H1 (cell line): ENCODE measurements at regions not wholly inside any gene's neighbourhood (a gene's known extent, or its start where the extent isn't known, plus 50 kb on each side); places are given as distances from the start of the nearest gene placed in this dataset.

Experiments
- CTCF ChIA-PET: fragments of 300-600 bp; sonication (Branson Sonifier 250); formaldehyde crosslinking; loops from one replicate; lab custom pipeline; 2021; ENCODE audit not compliant: partially characterized antibody; lab: Charles Lee
- POLR2A ChIA-PET: fragments of 300-600 bp; sonication (Branson Sonifier 250); formaldehyde crosslinking; loops from one replicate; lab custom pipeline; 2021; ENCODE audit warnings: inconsistent platforms; ENCODE audit not compliant: partially characterized antibody; lab: Charles Lee
- DNase-seq, 2 experiments: peaks; one replicate each; pipeline versions ENCODE4 v3.0.0 to v3.0.0-alpha.2; 2010 to 2022; ENCODE audit warnings: low spot score in 2 of 2, low read depth in 1 of 2, mixed read lengths in 1 of 2
- FAIRE-seq: peaks from 2 replicates; lab custom pipeline; 2011; peaks lifted over from hg19 to GRCh38; lab: Jason Lieb, UNC
- H2AFZ ChIP-seq: 2 replicates; pipeline ENCODE4 v1.8.1; 2012; ENCODE audit warnings: low read length, inconsistent platforms
- H2AK5ac ChIP-seq: 2 replicates; pipeline ENCODE4 v1.6.1; 2013; ENCODE audit warnings: low read depth, low read length
- H2BK120ac ChIP-seq: replicated peaks from 2 replicates; pipeline ENCODE3; 2013; ENCODE audit warnings: low read depth, low read length, inconsistent platforms
- H2BK12ac ChIP-seq: 2 replicates; pipeline ENCODE4 v1.6.1; 2013; ENCODE audit warnings: low read depth, low read length
- H2BK15ac ChIP-seq: 2 replicates; pipeline ENCODE4 v1.6.1; 2013; ENCODE audit warnings: low read length
- H2BK20ac ChIP-seq: 2 replicates; pipeline ENCODE4 v1.6.1; 2013; ENCODE audit warnings: low read length
- H2BK5ac ChIP-seq: 2 replicates; pipeline ENCODE4 v1.6.1; 2013; ENCODE audit warnings: low read depth, low read length
- H3K14ac ChIP-seq: 2 replicates; pipeline ENCODE4 v1.6.1; 2013; ENCODE audit warnings: inconsistent platforms; ENCODE audit not compliant: insufficient read length
- H3K18ac ChIP-seq: 2 replicates; pipeline ENCODE4 v1.6.1; 2013; ENCODE audit warnings: low read length; ENCODE audit errors: extremely low read depth
- H3K23ac ChIP-seq: 2 replicates; pipeline ENCODE4 v1.6.1; 2013; ENCODE audit warnings: inconsistent platforms; ENCODE audit not compliant: insufficient read length
- H3K23me2 ChIP-seq: 2 replicates; pipeline ENCODE4 v1.6.1; 2013; ENCODE audit warnings: low read depth, low read length
- H3K27ac ChIP-seq: 2 replicates; pipeline ENCODE4 v1.6.1; 2011; ENCODE audit warnings: low read depth, low read length, inconsistent platforms
- H3K27me3 ChIP-seq, 4 experiments: replicated peaks in 1 of 4; 1 replicate in 1 of 4; 2 replicates in 3 of 4; pipeline versions ENCODE4 v1.6.1 to v1.8.1; 2011 to 2013; ENCODE audit warnings: low read length in 3 of 4, mild to moderate bottlenecking in 3 of 4, inconsistent platforms in 2 of 4, mixed read lengths in 2 of 4, moderate library complexity in 1 of 4; ENCODE audit not compliant: control insufficient read depth in 3 of 4, insufficient read depth in 3 of 4; ENCODE audit errors: extremely low read depth in 1 of 4
- H3K36me3 ChIP-seq, 4 experiments: 2 replicates each; pipeline versions ENCODE4 v1.6.1 to v1.8.1; 2011 to 2013; ENCODE audit warnings: mild to moderate bottlenecking in 4 of 4, low read length in 3 of 4, moderate library complexity in 2 of 4, control low read depth in 1 of 4, inconsistent platforms in 1 of 4; ENCODE audit not compliant: insufficient read depth in 4 of 4, control insufficient read depth in 2 of 4
- H3K4ac ChIP-seq: replicated peaks from 2 replicates; pipeline ENCODE3; 2013; ENCODE audit warnings: low read length, low read depth, mixed read lengths, inconsistent platforms; ENCODE audit not compliant: insufficient read length
- H3K4me1 ChIP-seq, 4 experiments: replicated peaks in 1 of 4; 1 replicate in 1 of 4; 2 replicates in 3 of 4; pipeline versions ENCODE4 v1.6.1 to v1.8.1; 2011 to 2013; ENCODE audit warnings: low read length in 3 of 4, inconsistent platforms in 2 of 4, mixed read lengths in 1 of 4; ENCODE audit not compliant: insufficient read depth in 4 of 4, control insufficient read depth in 3 of 4
- H3K4me2 ChIP-seq, 2 experiments: 2 replicates each; pipeline versions ENCODE4 v1.6.1 to v1.8.1; 2011 to 2013; ENCODE audit warnings: low read depth in 2 of 2, low read length in 2 of 2, control low read depth in 1 of 2, inconsistent platforms in 1 of 2, mild to moderate bottlenecking in 1 of 2; ENCODE audit not compliant: insufficient read depth in 1 of 2
- H3K4me3 ChIP-seq, 4 experiments: fragments of 200-600, 300-600 bp in 1 of 4; sonication (generic), shearing (Covaris generic), sonication (Bioruptor Twin) in 1 of 4; 2 replicates each; pipeline versions ENCODE4 v1.5.1 to v1.8.1; 2011 to 2016; ENCODE audit warnings: low read length in 4 of 4, low read depth in 3 of 4, control low read depth in 2 of 4, inconsistent platforms in 2 of 4, mild to moderate bottlenecking in 2 of 4, mixed read lengths in 1 of 4, moderate library complexity in 1 of 4; ENCODE audit not compliant: insufficient read depth in 2 of 4; ENCODE audit errors: extremely low read depth in 1 of 4
- H3K56ac ChIP-seq: replicated peaks from 2 replicates; pipeline ENCODE3; 2013; ENCODE audit warnings: low read depth, mild to moderate bottlenecking, mixed read lengths, low read length, inconsistent platforms; ENCODE audit not compliant: insufficient read length
- H3K79me1 ChIP-seq: 2 replicates; pipeline ENCODE4 v1.6.1; 2013; ENCODE audit warnings: low read depth, low read length, control low read depth
- H3K79me2 ChIP-seq, 2 experiments: 2 replicates each; pipeline versions ENCODE4 v1.6.1 to v1.8.1; 2012 to 2013; ENCODE audit warnings: low read length in 2 of 2, mild to moderate bottlenecking in 2 of 2, inconsistent platforms in 1 of 2; ENCODE audit not compliant: insufficient read depth in 2 of 2, control insufficient read depth in 1 of 2
- H3K9ac ChIP-seq, 4 experiments: replicated peaks in 1 of 4; 1 replicate in 1 of 4; 2 replicates in 3 of 4; pipeline versions ENCODE4 v1.6.1 to v1.8.1; 2011 to 2013; ENCODE audit warnings: low read depth in 3 of 4, low read length in 3 of 4, control low read depth in 2 of 4, mild to moderate bottlenecking in 2 of 4, moderate library complexity in 2 of 4, inconsistent platforms in 1 of 4; ENCODE audit errors: extremely low read depth in 1 of 4
- H3K9me3 ChIP-seq, 2 experiments: 2 replicates each; pipeline versions ENCODE4 v1.6.1 to v1.8.1; 2012 to 2013; ENCODE audit warnings: mild to moderate bottlenecking in 2 of 2, moderate library complexity in 2 of 2, control low read depth in 1 of 2, inconsistent platforms in 1 of 2, low read depth in 1 of 2, low read length in 1 of 2, mixed read lengths in 1 of 2; ENCODE audit not compliant: insufficient read depth in 2 of 2
- H4K20me1 ChIP-seq, 2 experiments: replicated peaks in 1 of 2; 2 replicates each; pipeline versions ENCODE3 to v1.8.1; 2011 to 2013; ENCODE audit warnings: inconsistent platforms in 2 of 2, low read length in 2 of 2, mild to moderate bottlenecking in 1 of 2; ENCODE audit not compliant: insufficient read depth in 2 of 2, control insufficient read depth in 1 of 2
- H4K5ac ChIP-seq: 2 replicates; pipeline ENCODE4 v1.6.1; 2013; ENCODE audit warnings: low read length, low read depth, mixed read lengths, inconsistent platforms; ENCODE audit not compliant: insufficient read length
- H4K8ac ChIP-seq: 2 replicates; pipeline ENCODE4 v1.8.0; 2013; ENCODE audit warnings: mild to moderate bottlenecking, moderate library complexity, low read length, inconsistent platforms; ENCODE audit not compliant: insufficient read depth; ENCODE audit errors: extremely low read depth
- H4K91ac ChIP-seq: replicated peaks from 2 replicates; pipeline ENCODE3; 2013; ENCODE audit warnings: low read length, mixed read lengths, inconsistent platforms; ENCODE audit not compliant: insufficient read length
- CTCF ChIP-seq, 3 experiments: IDR thresholded peaks; 1 replicate in 2 of 3; 2 replicates in 1 of 3; pipeline versions ENCODE4 v1.5.1 to v1.6.1; 2011; ENCODE audit warnings: low read length in 3 of 3, mild to moderate bottlenecking in 3 of 3, inconsistent platforms in 2 of 3, low read depth in 1 of 3, moderate library complexity in 1 of 3; ENCODE audit not compliant: insufficient read depth in 1 of 3; ENCODE audit errors: control extremely low read depth in 1 of 3
- E2F6 ChIP-seq: IDR thresholded peaks from 2 replicates; pipeline ENCODE4 v1.6.1; 2012; ENCODE audit warnings: inconsistent platforms
- POU5F1 ChIP-seq: IDR thresholded peaks from 2 replicates; pipeline ENCODE4 v1.6.1; 2011; ENCODE audit warnings: low read depth, mild to moderate bottlenecking, low read length, moderate library complexity
- TBP ChIP-seq: IDR thresholded peaks from 2 replicates; pipeline ENCODE4 v1.6.1; 2011; ENCODE audit warnings: low read depth, low read length, improper control_type of control experiment
- ZNF274 ChIP-seq: IDR thresholded peaks from 2 replicates; pipeline ENCODE4 v1.7.0; 2012; ENCODE audit warnings: low read length, borderline replicate concordance; ENCODE audit errors: extremely low read depth
- WGBS, 2 experiments: shearing (Covaris generic) in 1 of 2; methylation state at CpG; one replicate each; pipeline versions ENCODE4 v1.1.6 to v1.1.7; 2013 to 2015; ENCODE audit warnings: low lambda C conversion rate in 2 of 2, mixed read lengths in 2 of 2, inconsistent platforms in 1 of 2, low coverage in 1 of 2, missing lambda C conversion rate in 1 of 2; ENCODE audit not compliant: insufficient replicate concordance in 2 of 2, insufficient coverage in 1 of 2, insufficient read length in 1 of 2; ENCODE audit errors: extremely low coverage in 1 of 2, missing lambda C conversion rate in 1 of 2; 5-methylcytosine and 5-hydroxymethylcytosine counted together

GRCh38 chr1:37137601-37138000, 103.3 kb upstream of the GRIK3 start:
- H2BK12ac ChIP-seq, result no peak overlapping the region
- H3K79me2 ChIP-seq, result no peaks in the 10 kb centered on the region
- TF ChIP-seq ZNF274 (no peak), CTCF (IDR thresholded peaks at IDR 0.05; ENCODE audit: control extremely low read depth in 1 of 3, insufficient read depth in 1 of 3, low read depth in 1 of 3, low read length in 3 of 3) (no peak), TBP (no peak), POU5F1 (no peak), E2F6 (no peak)
- no peak overlapping the region for H3K56ac ChIP-seq
- H3K4me2 ChIP-seq, result no peak overlapping the region
- H2BK20ac ChIP-seq, result no peak overlapping the region
- H4K20me1 ChIP-seq, result no peaks in the 10 kb centered on the region
- no peak overlapping the region for H3K9ac ChIP-seq
- ChIA-PET POLR2A (no interaction called here), CTCF (interaction anchor here (1.2 to 1.7 kb wide), 3 partner anchors 43 to 186 kb away, joined by 3 to 4 read pairs (median 4); no protein-coding TSS in a partner anchor)
- FAIRE-seq (no peak), DNase-seq (no peak)
- H3K27ac ChIP-seq, result no peak overlapping the region
- H2AK5ac ChIP-seq, result no peak overlapping the region
- no peak overlapping the region for H2BK5ac ChIP-seq
- H3K23ac ChIP-seq, result no peak overlapping the region
- H3K36me3 ChIP-seq, result no peaks in the 10 kb centered on the region
- no peak overlapping the region for H3K14ac ChIP-seq
- no peak overlapping the region for H2BK120ac ChIP-seq
- H3K23me2 ChIP-seq, result no peaks in the 10 kb centered on the region
- no peak overlapping the region for H2BK15ac ChIP-seq
- no peak overlapping the region for H3K4me3 ChIP-seq
- no peaks in the 10 kb centered on the region for H3K79me1 ChIP-seq
- H3K9me3 ChIP-seq, result no peaks in the 10 kb centered on the region
- no peak overlapping the region for H4K91ac ChIP-seq
- H3K18ac ChIP-seq, result no peak overlapping the region
- no peak overlapping the region for H4K5ac ChIP-seq
- H3K4ac ChIP-seq, result no peak overlapping the region
- no peak overlapping the region for H2AFZ ChIP-seq
- H3K27me3 ChIP-seq, result no peaks in the 10 kb centered on the region
- H3K4me1 ChIP-seq, result no peaks in the 10 kb centered on the region
- no peak overlapping the region for H4K8ac ChIP-seq
- 88% methylated on average over 4 of the region's 4 CpGs; no CpG with 5 or more reads in 1 of the 2 experiments for whole genome bisulfite sequencing, 2 experiments
